ENCODE measurements at regions not wholly inside any gene's neighbourhood (a gene's known extent, or its start where the extent isn't known, plus 50 kb on each side); places are given as distances from the start of the nearest gene placed in this dataset.
A peak's percentile ranks its signal among the peaks of the same experiment; 100 is the strongest.

DNA sequence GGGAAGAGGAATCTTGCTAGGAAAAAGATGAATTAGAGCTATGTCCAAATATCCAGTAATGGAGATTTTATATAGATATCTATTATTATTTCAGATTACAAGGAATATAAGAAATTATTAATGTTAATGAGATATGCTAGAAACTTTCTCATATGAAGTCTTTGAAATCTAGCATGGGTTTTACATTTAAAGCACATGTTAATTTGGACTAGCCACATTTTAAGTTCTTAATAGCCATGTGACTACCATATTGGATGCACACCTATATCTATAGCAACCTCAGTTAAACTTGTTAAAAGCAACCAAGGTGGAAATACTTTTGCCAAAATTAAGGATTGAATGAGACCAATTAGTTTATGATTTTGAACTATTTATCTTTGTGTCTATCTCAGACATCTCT, 86.7 kb upstream of the CNTNAP4 start:
- DNase-seq, result no peak

DNA sequence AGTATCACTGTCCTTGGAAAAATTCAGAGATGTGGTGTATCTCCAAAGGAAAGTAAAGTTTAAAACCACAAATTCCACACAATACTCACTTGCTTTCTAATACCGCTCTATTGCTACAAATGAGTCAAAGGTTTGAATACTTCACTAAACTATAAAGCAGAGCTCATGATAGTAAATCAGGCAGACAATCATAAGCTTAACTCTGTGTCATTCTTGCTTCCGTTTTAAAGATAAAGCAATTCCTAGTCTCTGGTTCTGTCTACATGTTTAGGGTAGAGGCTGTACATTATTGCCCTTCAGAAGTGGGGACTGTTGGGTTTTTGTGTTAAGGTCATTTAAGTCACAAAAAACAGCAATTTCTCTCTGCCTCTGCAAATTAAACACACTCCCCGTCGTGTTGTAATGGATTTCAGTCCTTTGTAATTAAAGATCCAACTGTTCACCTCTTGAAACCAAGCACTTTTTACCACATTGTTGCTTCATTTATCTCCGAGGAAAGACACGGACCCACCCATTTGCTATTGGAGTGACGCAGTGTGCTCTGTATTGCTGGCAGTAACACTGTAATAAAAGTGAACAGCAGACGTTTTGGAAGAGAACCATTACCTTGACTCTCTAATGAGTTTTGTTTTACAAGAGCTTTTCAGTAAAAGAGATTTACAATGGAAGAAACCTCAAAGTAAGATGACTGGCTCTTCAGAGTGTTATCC, 83.1 kb upstream of the CNTNAP4 start:
- no peak for DNase-seq

DNA sequence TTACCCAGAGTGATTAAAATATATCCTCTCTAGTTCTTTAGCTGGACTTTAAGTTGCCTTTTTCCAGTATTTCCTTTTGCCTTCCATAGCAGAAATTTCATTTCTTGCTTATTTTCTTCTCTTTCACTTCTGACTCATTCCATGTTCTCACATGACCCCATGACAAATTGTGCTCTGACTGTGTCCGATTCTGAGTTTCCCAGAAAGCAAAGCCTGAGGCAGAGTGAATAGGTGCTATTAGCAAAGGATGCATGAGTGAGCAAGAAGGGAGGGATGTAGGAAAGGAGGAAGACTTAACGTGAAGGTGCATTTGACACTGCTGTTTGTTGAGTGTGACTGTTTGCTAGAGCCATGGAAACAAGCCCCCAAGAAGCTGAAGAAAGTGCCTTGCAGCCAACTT, 82.6 kb upstream of the CNTNAP4 start:
- DNase-seq, result peak; percentile 11

DNA sequence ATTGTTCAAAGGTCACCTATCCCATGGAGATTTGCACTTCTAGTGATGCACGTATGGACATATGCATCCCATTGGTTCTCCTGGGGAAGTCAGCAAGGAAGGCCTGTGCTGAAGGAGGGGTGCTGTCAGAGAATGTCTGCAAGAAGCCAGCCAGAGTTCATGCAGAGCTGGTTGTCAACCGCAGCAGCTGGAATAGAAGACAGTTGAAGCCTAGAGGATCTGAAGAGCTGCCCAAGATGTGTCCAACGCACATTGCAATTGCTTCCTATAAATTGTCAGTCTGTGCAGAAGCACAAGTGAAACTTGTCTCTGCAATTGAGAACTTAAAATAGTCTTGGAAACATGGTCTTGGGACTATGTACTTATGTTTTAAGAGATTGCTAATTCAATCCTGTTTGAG, 82.1 kb upstream of the CNTNAP4 start:
- DNase-seq, result no peak

DNA sequence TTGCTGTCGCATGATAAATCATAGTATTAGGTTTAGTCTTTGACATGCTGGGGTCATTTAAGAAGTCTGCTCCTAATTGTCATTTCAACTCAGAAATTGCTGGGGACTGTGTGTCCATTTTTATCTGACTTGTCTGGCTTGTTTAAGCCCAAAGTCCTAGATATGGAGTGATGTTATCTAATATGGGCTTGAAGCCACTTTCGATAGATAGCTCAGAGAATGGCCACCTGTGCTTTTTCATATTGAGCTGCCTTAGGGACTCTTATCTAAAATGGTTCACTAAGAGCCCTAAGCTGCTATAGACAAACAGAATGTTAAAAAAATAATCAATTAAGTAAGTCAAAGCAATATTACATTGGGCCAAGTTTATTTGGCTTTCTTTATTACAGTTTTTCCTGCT, 81.6 kb upstream of the CNTNAP4 start:
- DNase-seq, result no peak

DNA sequence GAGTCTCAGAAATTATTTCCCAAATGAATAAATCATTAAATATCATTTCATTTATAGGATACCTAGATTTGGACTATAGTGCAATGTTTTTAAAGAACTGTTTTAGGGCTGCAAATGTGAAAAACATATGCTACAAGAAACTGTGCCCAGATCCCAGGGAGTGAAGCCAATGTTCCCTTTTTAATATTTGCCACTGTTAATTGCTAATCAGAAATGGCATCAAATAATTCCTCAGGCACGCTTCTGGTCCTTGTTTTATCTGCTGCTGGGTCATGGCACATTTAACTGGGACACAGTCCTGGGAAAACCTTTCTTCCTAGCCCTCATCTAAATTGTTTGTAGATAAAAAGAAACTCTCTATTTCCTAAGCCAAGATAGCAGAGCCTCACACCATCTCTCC, 79.3 kb upstream of the CNTNAP4 start:
- no peak for DNase-seq

DNA sequence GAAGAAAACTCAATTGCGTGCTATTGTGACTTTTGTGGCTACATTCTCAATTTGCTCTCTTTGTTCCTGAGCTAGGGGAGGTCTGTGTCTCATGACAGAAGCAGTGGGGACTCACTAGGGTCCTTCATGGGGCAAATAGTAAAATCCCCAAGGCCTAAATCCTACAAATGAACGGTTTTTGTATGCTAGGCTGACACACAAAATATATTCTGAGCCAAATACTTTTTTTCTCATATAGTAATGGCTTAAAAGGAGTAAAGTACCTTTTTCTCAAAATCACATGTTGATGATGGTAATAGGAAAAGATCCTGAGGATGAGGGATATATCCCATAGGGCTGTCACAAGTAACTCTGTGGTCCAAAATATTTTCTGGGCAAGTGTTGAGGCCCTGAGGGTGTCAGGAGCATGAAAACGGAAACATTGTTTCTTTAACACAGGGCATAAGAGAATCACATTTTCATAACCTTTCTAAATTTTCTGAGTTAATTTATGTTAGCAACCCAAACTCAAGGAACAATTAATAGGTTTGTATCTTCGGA, 77.5 kb upstream of the CNTNAP4 start:
- no peak for DNase-seq

DNA sequence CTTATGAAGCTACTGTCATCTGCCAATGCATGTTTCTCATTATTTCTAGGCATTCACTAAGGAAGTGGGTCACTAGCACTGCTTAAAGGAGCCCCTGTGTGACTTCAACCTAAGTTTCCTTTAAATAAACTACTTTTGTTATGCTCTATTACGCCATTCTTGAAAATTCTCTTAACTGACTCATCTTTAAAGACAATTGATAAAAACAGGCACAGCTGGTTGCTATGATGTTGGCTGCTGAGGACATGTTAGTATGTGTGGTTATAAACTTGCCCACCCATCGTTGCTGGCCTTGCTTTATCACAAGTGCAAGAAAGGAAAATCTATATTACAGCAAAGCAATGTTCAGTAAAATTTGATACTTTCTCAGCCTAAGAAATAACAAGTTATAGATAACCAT, 75.8 kb upstream of the CNTNAP4 start:
- DNase-seq, result no peak

DNA sequence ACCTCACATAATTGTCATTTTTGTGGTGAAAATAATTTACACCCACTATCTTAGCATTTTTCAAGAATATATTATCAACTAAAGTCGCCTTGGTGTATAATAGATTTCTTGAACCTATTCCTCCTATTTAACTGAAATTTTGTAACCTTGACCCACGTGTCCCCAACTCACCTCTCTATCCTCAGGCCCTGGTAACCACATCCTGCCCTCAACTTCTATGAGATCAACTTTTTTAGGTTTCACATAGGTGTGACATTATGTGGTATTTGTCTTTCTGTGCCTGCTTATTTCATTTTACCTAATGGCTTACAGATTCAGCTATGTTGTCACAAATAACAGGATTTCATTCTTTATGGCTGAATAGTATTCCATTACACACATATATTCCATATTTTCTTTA, 73.0 kb upstream of the CNTNAP4 start:
- DNase-seq, result no peak

DNA sequence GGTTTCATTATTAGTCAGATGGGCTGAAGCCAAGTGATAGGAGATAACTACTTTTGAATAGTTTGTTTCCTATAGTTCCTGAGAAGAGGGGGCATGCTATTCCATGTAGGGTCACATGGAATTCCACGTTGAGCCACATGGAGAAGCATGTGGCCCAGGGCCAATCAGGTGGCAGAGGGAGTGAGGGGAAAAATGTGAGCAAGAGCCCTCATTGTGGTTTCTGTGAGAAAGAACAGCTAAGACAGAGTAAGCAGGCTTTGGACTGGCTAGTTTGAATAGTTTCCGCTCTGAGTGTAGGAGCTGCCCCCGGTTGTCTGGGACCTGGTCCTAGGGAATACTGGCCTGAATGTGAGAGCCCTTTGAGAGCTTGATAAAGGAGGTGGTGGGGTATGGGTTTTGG, 69.9 kb upstream of the CNTNAP4 start:
- DNase-seq, result no peak

DNA sequence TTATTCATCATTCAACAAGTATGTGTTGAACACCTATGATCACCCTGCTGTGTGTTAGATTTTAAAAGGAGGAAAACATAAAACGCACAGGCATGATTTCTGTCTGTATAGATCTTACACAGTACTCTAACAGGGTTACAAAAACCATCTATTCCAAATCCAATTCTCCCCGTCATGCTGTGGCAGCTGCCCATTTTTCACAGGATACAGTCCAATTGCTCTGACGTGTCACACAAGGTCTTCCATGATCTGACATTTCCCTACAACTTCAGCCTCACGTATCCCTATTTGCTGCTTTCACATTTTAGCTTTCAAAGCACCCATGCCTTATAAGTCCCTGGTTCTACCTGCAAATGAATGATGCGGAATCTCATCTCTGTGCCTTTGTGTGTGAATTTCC, 67.0 kb upstream of the CNTNAP4 start:
- DNase-seq, result no peak

DNA sequence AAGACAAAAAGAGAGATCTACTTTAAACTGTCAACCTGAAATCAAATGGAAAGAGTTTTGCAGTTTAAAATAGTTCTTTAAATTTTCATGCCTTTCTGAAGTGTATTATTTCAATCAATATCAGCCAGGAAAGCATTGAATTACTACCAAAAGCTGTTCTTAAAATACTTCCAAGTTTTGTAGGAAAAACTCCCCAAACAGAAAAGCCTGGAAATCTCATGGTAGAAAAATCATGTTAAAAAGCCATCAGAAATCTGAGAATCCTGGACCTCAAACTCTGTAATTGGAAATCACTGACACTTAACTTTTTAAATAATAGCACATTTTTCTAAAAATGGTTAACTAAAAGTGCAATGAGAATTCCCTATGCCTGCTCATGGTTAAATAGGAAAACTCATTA, 63.3 kb upstream of the CNTNAP4 start:
- DNase-seq, result no peak

DNA sequence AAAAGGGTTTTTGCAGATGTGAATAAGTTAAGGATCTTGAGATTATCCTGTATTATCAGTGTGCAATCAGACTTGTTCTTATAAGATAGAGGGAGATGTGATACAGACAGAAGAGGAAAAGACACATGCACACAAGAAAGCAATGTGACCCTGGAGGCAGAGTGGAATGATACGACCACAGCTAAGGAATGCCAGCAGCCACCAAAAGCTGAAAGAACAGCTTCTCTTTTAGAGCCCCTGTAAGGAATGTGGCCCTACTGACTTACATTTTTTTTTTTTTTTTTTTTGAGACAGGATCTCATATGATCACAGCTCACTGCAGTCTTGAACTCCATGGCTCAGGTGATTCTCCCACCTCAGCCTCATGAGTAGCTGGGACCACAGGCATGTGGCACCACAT, 62.3 kb upstream of the CNTNAP4 start:
- no peak for DNase-seq

DNA sequence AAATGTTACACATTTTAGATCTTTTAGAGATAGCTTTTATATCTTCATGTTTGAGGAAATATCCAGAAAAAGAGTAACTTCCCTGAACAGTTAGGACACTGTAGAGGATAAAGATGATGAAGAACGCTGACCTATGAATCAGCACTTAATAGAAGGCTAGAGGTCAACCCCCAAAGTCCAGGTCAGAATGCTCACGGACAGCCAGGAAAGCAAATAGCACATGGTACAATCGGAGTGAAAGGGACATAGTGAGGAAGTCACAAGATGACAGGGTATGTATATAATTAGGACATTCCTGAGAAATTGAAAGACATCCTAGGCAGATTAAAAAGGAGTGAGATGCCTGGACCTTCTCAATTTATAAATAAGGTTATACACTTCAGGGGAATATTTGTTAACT, 55.1 kb upstream of the CNTNAP4 start:
- no peak for DNase-seq

DNA sequence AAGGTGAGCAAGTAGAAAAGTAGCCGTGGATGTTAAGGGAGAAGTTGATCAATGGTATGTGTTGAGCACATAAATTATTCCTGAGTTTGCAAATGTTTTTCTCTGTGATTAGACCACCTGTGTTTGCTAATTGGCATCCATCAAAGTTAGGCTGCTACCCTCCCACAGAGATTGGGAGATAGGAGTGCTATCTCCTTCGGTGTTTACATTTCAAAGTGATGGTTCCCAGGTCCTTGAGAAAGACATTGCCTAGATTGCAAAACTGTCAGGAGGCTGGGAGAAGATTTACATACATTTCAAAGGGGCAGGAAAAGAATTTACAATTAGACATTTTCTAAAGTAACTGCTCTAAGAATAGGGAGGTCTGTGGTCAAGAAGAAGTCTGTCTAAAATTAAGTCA, 54.3 kb upstream of the CNTNAP4 start:
- DNase-seq, result no peak

DNA sequence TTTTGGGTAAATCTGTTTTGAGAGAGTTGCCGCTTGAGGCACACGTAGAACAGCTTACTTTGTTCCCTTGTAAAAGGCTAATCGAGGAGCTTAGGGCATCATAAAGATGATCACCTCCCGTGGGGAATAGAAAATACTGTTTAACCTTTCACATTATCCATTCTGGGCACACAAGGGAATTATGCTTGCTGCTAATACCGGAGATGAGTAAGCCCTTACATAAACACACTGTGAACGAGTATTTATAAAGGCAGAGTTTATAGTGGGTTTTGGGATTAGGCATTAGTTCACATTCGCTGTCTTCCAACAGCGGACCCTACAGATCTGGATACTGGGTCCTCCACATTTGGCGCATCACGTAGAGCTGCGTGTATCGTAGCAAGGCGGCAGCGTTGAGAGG, 51.2 kb upstream of the CNTNAP4 start:
- DNase-seq, result peak; percentile 18

DNA sequence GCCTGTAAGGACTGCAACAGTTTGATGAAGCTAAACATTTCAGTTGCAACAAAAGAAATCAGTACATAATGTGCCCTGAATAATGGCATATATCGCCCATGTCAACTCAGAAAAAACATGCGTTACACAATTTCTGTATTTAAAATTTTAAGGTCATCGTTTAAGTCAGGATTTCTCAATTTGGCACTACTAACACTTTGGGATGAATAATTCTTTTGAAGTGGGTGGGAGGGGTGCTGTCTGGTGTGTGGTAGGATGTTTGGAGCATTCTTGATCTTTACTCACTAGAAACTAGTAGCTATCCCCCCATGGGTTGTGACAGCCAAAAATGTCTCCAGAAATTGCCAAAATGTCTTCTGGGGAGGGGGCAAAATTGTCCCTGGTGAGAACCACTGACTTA, 50.7 kb upstream of the CNTNAP4 start:
- no peak for DNase-seq
